H9 (cell line): ENCODE measurements at regions not wholly inside any gene's neighbourhood (a gene's known extent, or its start where the extent isn't known, plus 50 kb on each side); places are given as distances from the start of the nearest gene placed in this dataset.
A peak's percentile ranks its signal among the peaks of the same experiment; 100 is the strongest.

ENCODE experiments used
- DNase-seq: peaks from one replicate; pipeline ENCODE4 v3.0.0-alpha.2; 2017
- H2AFZ ChIP-seq: one replicate; pipeline ENCODE4 v1.6.1; 2013; ENCODE audit warnings: mild to moderate bottlenecking, low read length, control low read depth, moderate library complexity
- H2AK5ac ChIP-seq: 2 replicates; pipeline ENCODE4 v1.6.1; 2013; ENCODE audit warnings: low read length, control low read depth, mixed read lengths; ENCODE audit not compliant: insufficient read length
- H2BK120ac ChIP-seq: one replicate; pipeline ENCODE4 v1.6.1; 2013; ENCODE audit warnings: low read depth, mild to moderate bottlenecking, low read length, control low read depth, inconsistent platforms; ENCODE audit not compliant: poor library complexity, severe bottlenecking
- H2BK12ac ChIP-seq: 2 replicates; pipeline ENCODE4 v1.6.1; 2013; ENCODE audit warnings: low read length, control low read depth, mixed read lengths, low read depth; ENCODE audit not compliant: insufficient read length
- H2BK15ac ChIP-seq: 2 replicates; pipeline ENCODE4 v1.6.1; 2013; ENCODE audit warnings: low read depth, low read length, control low read depth
- H2BK20ac ChIP-seq: one replicate; pipeline ENCODE4 v1.6.1; 2013; ENCODE audit warnings: low read depth, mild to moderate bottlenecking, low read length, control low read depth, inconsistent platforms; ENCODE audit not compliant: poor library complexity, severe bottlenecking
- H2BK5ac ChIP-seq: 2 replicates; pipeline ENCODE4 v1.6.1; 2013; ENCODE audit warnings: low read length, control low read depth, mixed read lengths; ENCODE audit not compliant: insufficient read length
- H3K14ac ChIP-seq: 2 replicates; pipeline ENCODE4 v1.6.1; 2013; ENCODE audit warnings: low read length, control low read depth; ENCODE audit not compliant: insufficient read depth
- H3K18ac ChIP-seq: 2 replicates; pipeline ENCODE4 v1.6.1; 2013; ENCODE audit warnings: low read depth, mild to moderate bottlenecking, mixed read lengths, low read length, control low read depth; ENCODE audit not compliant: insufficient read length
- H3K23ac ChIP-seq: 2 replicates; pipeline ENCODE4 v1.6.1; 2013; ENCODE audit warnings: low read length, control low read depth, mixed read lengths, low read depth; ENCODE audit not compliant: insufficient read length
- H3K23me2 ChIP-seq: 2 replicates; pipeline ENCODE4 v1.6.1; 2013; ENCODE audit warnings: low read depth, mild to moderate bottlenecking, mixed read lengths, low read length, control low read depth; ENCODE audit not compliant: insufficient read length, poor library complexity, severe bottlenecking
- H3K27ac ChIP-seq: 2 replicates; pipeline ENCODE4 v1.5.1; 2013; ENCODE audit warnings: low read length, control low read depth, mixed read lengths, low read depth; ENCODE audit not compliant: insufficient read length
- H3K27me3 ChIP-seq: 2 replicates; pipeline ENCODE4 v1.6.1; 2013; ENCODE audit warnings: low read length, control low read depth, inconsistent platforms; ENCODE audit not compliant: insufficient read depth
- H3K4ac ChIP-seq: 2 replicates; pipeline ENCODE4 v1.6.1; 2013; ENCODE audit warnings: low read depth, mild to moderate bottlenecking, control low read depth, inconsistent platforms, low read length, moderate library complexity
- H3K4me1 ChIP-seq: 2 replicates; pipeline ENCODE4 v1.6.1; 2013; ENCODE audit warnings: low read length, control low read depth, inconsistent platforms; ENCODE audit not compliant: insufficient read depth
- H3K4me2 ChIP-seq: 2 replicates; pipeline ENCODE4 v1.6.1; 2013; ENCODE audit warnings: low read length, control low read depth, mixed read lengths; ENCODE audit not compliant: insufficient read length, insufficient read depth
- H3K56ac ChIP-seq: 2 replicates; pipeline ENCODE4 v1.6.1; 2013; ENCODE audit warnings: low read depth, mild to moderate bottlenecking, mixed read lengths, low read length, control low read depth; ENCODE audit not compliant: insufficient read length
- H3K79me1 ChIP-seq: 2 replicates; pipeline ENCODE4 v1.6.1; 2013; ENCODE audit warnings: low read depth, mild to moderate bottlenecking, moderate library complexity, low read length, control low read depth, inconsistent platforms; ENCODE audit not compliant: insufficient read depth, poor library complexity, severe bottlenecking
- H3K79me2 ChIP-seq: 2 replicates; pipeline ENCODE4 v1.6.1; 2013; ENCODE audit warnings: low read length, control low read depth, inconsistent platforms; ENCODE audit not compliant: insufficient read depth
- H3K9ac ChIP-seq: 2 replicates; pipeline ENCODE4 v1.6.1; 2013; ENCODE audit warnings: low read length, control low read depth, mixed read lengths; ENCODE audit not compliant: insufficient read length; ENCODE audit errors: extremely low read depth
- H3K9me3 ChIP-seq: one replicate; pipeline ENCODE4 v1.6.1; 2013; ENCODE audit warnings: low read depth, low read length, inconsistent platforms; ENCODE audit not compliant: control insufficient read depth
- H3T11ph ChIP-seq: one replicate; pipeline ENCODE4 v1.6.1; 2013; ENCODE audit warnings: mild to moderate bottlenecking, low read length, control low read depth, inconsistent platforms
- H4K20me1 ChIP-seq: one replicate; pipeline ENCODE4 v1.6.1; 2013; ENCODE audit not compliant: control insufficient read depth, insufficient read length, insufficient read depth
- H4K5ac ChIP-seq: 2 replicates; pipeline ENCODE4 v1.6.1; 2013; ENCODE audit warnings: low read depth, mild to moderate bottlenecking, mixed read lengths, low read length, control low read depth; ENCODE audit not compliant: insufficient read length
- H4K8ac ChIP-seq: replicated peaks from 2 replicates; pipeline ENCODE4 v1.6.1; 2013; ENCODE audit warnings: low read length, control low read depth, mixed read lengths, low read depth; ENCODE audit not compliant: insufficient read length
- H4K91ac ChIP-seq: 2 replicates; pipeline ENCODE4 v1.6.1; 2013; ENCODE audit warnings: low read depth, mild to moderate bottlenecking, moderate library complexity, mixed read lengths, low read length, control low read depth; ENCODE audit not compliant: insufficient read length
- H3K27ac Mint-ChIP-seq, 3 experiments: 2 replicates in 2 of 3; 3 replicates in 1 of 3; pipeline ENCODE4 v1.8.0; 2020 to 2021; ENCODE audit warnings: mixed read lengths in 3 of 3, mild to moderate bottlenecking in 1 of 3, moderate library complexity in 1 of 3
- H3K27me3 Mint-ChIP-seq: 2 replicates; pipeline ENCODE4 v1.8.0; 2021; ENCODE audit warnings: low read depth, mild to moderate bottlenecking, moderate library complexity, mixed read lengths
- H3K36me3 Mint-ChIP-seq, 3 experiments: 2 replicates in 2 of 3; 3 replicates in 1 of 3; pipeline ENCODE4 v1.8.0; 2020 to 2021; ENCODE audit warnings: low read depth in 3 of 3, mixed read lengths in 3 of 3; ENCODE audit not compliant: insufficient read depth in 1 of 3
- H3K4me1 Mint-ChIP-seq, 2 experiments: 2 replicates each; pipeline ENCODE4 v1.8.0; 2020; ENCODE audit warnings: mixed read lengths in 2 of 2
- H3K4me3 Mint-ChIP-seq, 2 experiments: 2 replicates in 1 of 2; 3 replicates in 1 of 2; pipeline ENCODE4 v1.8.0; 2020 to 2021; ENCODE audit warnings: mild to moderate bottlenecking in 2 of 2, mixed read lengths in 2 of 2, moderate library complexity in 1 of 2
- H3K9me3 Mint-ChIP-seq, 2 experiments: 2 replicates in 1 of 2; 3 replicates in 1 of 2; pipeline ENCODE4 v1.8.0; 2020; ENCODE audit warnings: mild to moderate bottlenecking in 2 of 2, mixed read lengths in 2 of 2, moderate library complexity in 1 of 2
- CTCF ChIP-seq: fragments of 200-600 bp; sonication (generic); conservative IDR thresholded peaks from 3 replicates; pipeline ENCODE4 v1.8.0; 2021; ENCODE audit warnings: antibody characterized with exemption, mild to moderate bottlenecking
- WGBS: extraction: QIAGEN DNeasy Blood & Tissue Kit; methylation state at CpG from one replicate; pipeline ENCODE4 v1.1.7; 2013; ENCODE audit warnings: missing lambda C conversion rate, low lambda C conversion rate, mixed read lengths; ENCODE audit not compliant: insufficient read length; ENCODE audit errors: extremely low coverage; 5-methylcytosine and 5-hydroxymethylcytosine counted together

- Mint-ChIP-seq H3K27me3 (peaks cover 1% of the 10 kb centered on the region; the same call in 1 of the 2 replicates), H3K36me3 (no peaks in the 10 kb centered on the region), H3K4me3 (no peak overlapping the region), H3K27ac (peak overlapping the region in 1 of 3 experiments; percentile 91; a peak in 1 of 7 replicates), H3K9me3 (no peaks in the 10 kb centered on the region), H3K4me1 (peaks cover 27 to 29% of the 10 kb centered on the region in 2 experiments)
- Histone ChIP-seq H3K56ac (no peak overlapping the region), H2BK15ac (no peak overlapping the region), H3K27ac (no peak overlapping the region), H4K20me1 (no peaks in the 10 kb centered on the region), H2AFZ (no peak overlapping the region), H2AK5ac (no peak overlapping the region), H3K79me2 (no peaks in the 10 kb centered on the region), H3K18ac (no peak overlapping the region), H2BK5ac (no peak overlapping the region), H3K4me1 (no peaks in the 10 kb centered on the region), H2BK12ac (no peak overlapping the region), H3K23ac (no peak overlapping the region), H4K5ac (no peak overlapping the region), H3K27me3 (no peaks in the 10 kb centered on the region), H3K4me2 (no peak overlapping the region), H2BK20ac (no peak overlapping the region), H3K14ac (no peak overlapping the region), H2BK120ac (no peak overlapping the region), H3T11ph (no peak overlapping the region), H4K91ac (no peak overlapping the region), H4K8ac (no peak overlapping the region), H3K9ac (no peak overlapping the region), H3K79me1 (no peaks in the 10 kb centered on the region), H3K4ac (no peak overlapping the region), H3K9me3 (no peaks in the 10 kb centered on the region), H3K23me2 (no peaks in the 10 kb centered on the region)
- no peak for TF ChIP-seq CTCF
- DNase-seq: no peak
- no CpG with 5 or more reads among the region's 2 CpGs for WGBS
Observed at GRCh38 chr1:219555806-219556205, 57.1 kb downstream of the ZC3H11B start.
